AG04449 (cell line): ENCODE measurements at regions not wholly inside any gene's neighbourhood (a gene's known extent, or its start where the extent isn't known, plus 50 kb on each side); places are given as distances from the start of the nearest gene placed in this dataset.

Experiments
- CTCF ChIA-PET: fragments of 350-600 bp; formaldehyde crosslinking; extraction: SDS; loops from one replicate; lab custom pipeline; 2021; ENCODE audit warnings: antibody characterized with exemption; lab: Yijun Ruan, JAX
- POLR2A ChIA-PET: fragments of 400-600, 350-600 bp; formaldehyde crosslinking; extraction: SDS; loops from one replicate; lab custom pipeline; 2020; ENCODE audit warnings: antibody characterized with exemption, inconsistent platforms; lab: Yijun Ruan, JAX
- DNase-seq: peaks from one replicate; pipeline ENCODE4 v3.0.0-alpha.2; 2010; ENCODE audit warnings: low read depth, low spot score
- H3K4me3 ChIP-seq: 2 replicates; pipeline ENCODE4 v1.5.1; 2011; ENCODE audit warnings: low read depth, mild to moderate bottlenecking, control low read depth, low read length
- TF ChIP-seq, protein P1 (sequence below): IDR thresholded peaks from one replicate; pipeline ENCODE4 v1.5.1; 2011; ENCODE audit warnings: mild to moderate bottlenecking, moderate library complexity, low read length, control low read depth, inconsistent platforms; ENCODE audit not compliant: insufficient read depth; ENCODE audit errors: missing control alignments

DNA sequence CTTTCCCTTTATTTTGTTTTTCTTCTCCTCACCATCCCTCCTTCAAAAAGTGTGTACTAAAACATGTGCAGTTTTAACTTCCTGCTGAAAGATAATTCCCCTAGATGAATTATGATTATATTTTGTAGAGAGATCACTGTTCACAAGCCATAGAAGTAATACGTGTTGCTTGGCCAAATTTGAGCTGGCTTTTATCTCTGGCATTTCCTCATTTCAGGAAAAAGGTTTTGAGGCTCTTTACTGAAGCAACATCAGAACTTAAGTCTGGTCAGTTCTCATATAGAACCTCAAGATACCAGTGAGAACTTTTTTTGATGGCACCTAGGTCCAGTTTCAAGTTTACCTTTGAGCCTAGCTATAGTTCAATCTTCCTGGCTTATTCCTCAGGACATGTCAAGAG lies 463.3 kb downstream of the INHBA start:
- DNase-seq, result no peak
- no peak overlapping the region for H3K4me3 ChIP-seq
- ChIA-PET CTCF (interaction anchor here (2.3 kb wide), 1 partner anchor 15 kb away, joined by 7 read pairs; no protein-coding TSS in a partner anchor), POLR2A (no interaction called here)
- TF ChIP-seq, protein P1, sequence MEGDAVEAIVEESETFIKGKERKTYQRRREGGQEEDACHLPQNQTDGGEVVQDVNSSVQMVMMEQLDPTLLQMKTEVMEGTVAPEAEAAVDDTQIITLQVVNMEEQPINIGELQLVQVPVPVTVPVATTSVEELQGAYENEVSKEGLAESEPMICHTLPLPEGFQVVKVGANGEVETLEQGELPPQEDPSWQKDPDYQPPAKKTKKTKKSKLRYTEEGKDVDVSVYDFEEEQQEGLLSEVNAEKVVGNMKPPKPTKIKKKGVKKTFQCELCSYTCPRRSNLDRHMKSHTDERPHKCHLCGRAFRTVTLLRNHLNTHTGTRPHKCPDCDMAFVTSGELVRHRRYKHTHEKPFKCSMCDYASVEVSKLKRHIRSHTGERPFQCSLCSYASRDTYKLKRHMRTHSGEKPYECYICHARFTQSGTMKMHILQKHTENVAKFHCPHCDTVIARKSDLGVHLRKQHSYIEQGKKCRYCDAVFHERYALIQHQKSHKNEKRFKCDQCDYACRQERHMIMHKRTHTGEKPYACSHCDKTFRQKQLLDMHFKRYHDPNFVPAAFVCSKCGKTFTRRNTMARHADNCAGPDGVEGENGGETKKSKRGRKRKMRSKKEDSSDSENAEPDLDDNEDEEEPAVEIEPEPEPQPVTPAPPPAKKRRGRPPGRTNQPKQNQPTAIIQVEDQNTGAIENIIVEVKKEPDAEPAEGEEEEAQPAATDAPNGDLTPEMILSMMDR, result no peak

DNA sequence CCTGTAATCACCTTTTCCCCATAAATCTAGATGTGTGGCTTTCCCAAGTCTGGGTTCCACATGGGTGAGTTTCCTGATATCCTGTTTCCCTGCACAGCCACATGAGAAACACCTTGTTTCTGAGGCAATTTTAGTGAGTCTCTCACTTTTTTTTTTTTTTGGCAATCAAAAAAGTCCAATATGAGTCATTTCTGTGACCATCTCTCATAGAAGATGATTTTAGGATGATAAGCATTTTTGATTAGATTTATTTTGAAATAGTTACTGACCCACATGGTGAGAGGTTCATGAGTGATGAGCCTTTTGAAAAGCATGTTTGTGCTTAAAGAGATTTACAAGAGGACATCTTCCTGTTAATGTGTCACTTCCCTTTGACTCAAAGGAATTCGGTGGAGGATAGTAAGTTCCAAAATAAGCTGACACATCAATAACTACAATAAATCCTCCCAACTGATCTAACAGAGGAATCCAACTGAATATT lies 464.0 kb downstream of the INHBA start:
- CTCF ChIA-PET, result interaction anchor here (1.4 to 2.3 kb wide), 2 partner anchors 15 to 18 kb away, joined by 4 to 7 read pairs; no protein-coding TSS in a partner anchor
- POLR2A ChIA-PET, result no interaction called here
- no peak overlapping the region for H3K4me3 ChIP-seq
- no peak for DNase-seq
- TF ChIP-seq, protein P1, result no peak

DNA sequence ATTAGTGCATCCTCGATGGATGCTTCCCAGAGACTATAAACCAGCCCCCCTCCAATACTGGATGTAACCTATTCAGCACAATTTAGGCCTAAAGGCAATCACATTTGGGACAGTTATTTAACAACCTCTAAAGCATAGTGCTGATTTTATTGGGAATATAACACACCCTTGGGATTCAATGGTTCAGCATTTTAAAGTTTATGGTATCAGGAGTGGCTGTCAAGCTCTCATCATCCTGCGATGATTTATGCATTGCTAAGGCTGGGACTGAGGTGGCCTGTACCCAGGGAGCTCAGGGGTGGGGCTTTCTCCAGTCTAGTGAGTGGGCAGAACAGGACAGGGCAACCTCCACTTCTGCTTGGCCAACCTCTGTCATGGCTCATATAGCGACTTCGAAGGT lies 464.9 kb downstream of the INHBA start:
- H3K4me3 ChIP-seq, result no peak overlapping the region
- no peak for DNase-seq
- CTCF ChIA-PET, result interaction anchor here (1.2 to 2.3 kb wide), 3 partner anchors 16 to 1004 kb away, joined by 3 to 7 read pairs (median 4); no protein-coding TSS in a partner anchor
- POLR2A ChIA-PET, result no interaction called here
- TF ChIP-seq, protein P1, result no peak

DNA sequence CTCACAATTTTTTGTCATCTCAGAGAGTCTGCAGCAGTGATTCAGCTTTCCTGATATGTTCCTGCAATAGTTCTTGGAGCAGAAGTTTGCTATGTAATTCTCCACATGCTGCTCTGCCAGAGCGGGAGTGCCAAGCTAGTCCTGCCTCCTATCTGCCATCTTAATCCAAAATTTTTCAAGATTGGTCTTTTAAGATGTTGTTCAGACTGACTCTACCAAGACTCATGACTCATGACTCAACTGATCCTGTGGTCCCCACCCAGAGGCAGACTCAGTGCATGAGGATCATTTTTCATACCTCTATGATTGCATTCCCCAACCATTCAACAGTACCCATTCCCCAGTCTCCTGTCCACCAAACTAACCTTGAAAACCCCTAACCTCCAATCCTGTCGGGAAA lies 470.8 kb downstream of the INHBA start:
- no peak overlapping the region for H3K4me3 ChIP-seq
- CTCF ChIA-PET, result interaction anchor here (0.7 kb wide), 1 partner anchor 160 kb away, joined by 3 read pairs; no protein-coding TSS in a partner anchor
- TF ChIP-seq, protein P1, result no peak
- no peak for DNase-seq
- POLR2A ChIA-PET, result no interaction called here

DNA sequence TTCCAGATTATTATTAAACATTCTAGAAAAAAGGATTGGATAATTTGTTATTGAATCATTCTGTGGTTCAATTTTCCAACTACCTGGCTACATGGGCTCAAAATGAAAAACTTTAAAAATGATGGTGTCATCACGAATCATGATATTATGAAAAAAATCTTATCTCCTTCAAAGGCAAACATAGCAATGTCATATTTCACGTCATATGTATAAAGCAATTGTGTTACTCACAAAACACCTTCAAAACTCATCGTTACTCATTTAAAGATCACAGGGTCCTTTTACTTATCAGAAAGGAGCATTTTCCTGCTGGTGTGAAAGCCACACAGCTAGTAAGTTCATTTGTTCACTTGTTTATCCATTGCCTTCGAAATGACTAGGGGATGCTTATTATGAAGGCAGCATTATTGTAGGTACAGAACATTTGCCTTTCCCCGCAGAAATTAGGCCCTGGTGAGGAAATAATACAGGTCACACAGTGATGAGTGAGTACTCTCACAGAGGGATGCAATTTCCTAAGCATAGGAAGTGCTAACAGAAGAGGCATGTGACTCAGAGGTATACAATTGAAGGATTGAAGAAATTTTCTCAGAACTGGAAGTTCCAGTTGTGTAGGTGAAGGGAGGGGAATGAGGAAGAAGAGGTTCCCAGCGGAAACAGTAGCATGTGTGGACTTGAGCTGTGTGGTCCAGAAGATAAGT lies 478.7 kb downstream of the INHBA start:
- no peak overlapping the region for H3K4me3 ChIP-seq
- CTCF ChIA-PET, result no interaction called here
- DNase-seq, result no peak
- POLR2A ChIA-PET, result no interaction called here
- TF ChIP-seq, protein P1, result no peak

DNA sequence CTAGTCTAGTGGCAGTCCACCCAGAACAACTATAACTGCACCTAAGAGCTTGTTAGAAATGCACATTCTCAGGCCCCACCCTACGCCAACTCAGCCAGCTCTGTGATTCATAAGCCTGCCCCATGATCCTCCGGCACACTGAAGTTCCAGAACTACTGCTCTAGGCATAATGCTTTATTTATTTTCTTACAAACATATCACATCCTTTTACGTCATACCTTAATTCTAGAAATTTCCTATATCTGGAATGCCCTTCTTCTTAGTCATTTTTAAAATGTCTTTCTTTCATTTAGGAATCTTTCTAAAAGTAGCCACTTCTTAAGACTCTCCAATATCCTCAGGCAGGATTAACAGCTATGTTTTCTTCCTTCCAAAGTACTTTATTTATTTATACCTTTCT lies 480.1 kb downstream of the INHBA start:
- TF ChIP-seq, protein P1, result no peak
- POLR2A ChIA-PET, result no interaction called here
- CTCF ChIA-PET, result no interaction called here
- H3K4me3 ChIP-seq, result no peak overlapping the region
- DNase-seq, result peak; percentile 31
